ENCODE measurements at regions not wholly inside any gene's neighbourhood (a gene's known extent, or its start where the extent isn't known, plus 50 kb on each side); places are given as distances from the start of the nearest gene placed in this dataset.

GRCh38 chr5:5983261-5983980, 394.9 kb downstream of the MED10 start:
- no peak for DNase-seq

GRCh38 chr5:5981562-5981961, 396.8 kb downstream of the MED10 start:
- no peak for DNase-seq

- no peak for DNase-seq
Measured at GRCh38 chr5:5980538-5980895, 397.8 kb downstream of the MED10 start.

- DNase-seq, result no peak
Measured at GRCh38 chr5:5979761-5980537, 398.4 kb downstream of the MED10 start.

GRCh38 chr5:5979377-5979760, 399.0 kb downstream of the MED10 start:
- DNase-seq, result no peak

GRCh38 chr5:5978501-5979376, 399.6 kb downstream of the MED10 start:
- DNase-seq, result no peak

- no peak for DNase-seq
Measured at GRCh38 chr5:5971203-5971602, 407.1 kb downstream of the MED10 start.

- DNase-seq, result no peak
Measured at GRCh38 chr5:5969942-5970483, 408.3 kb downstream of the MED10 start.

GRCh38 chr5:5968981-5969380, 409.4 kb downstream of the MED10 start:
- no peak for DNase-seq

- no peak for DNase-seq
Measured at GRCh38 chr5:5967944-5968343, 410.4 kb downstream of the MED10 start.

GRCh38 chr5:5967373-5967772, 411.0 kb downstream of the MED10 start:
- no peak for DNase-seq

GRCh38 chr5:5965132-5965531, 413.2 kb downstream of the MED10 start:
- DNase-seq, result no peak

- no peak for DNase-seq
Measured at GRCh38 chr5:5964347-5964746, 414.0 kb downstream of the MED10 start.

- DNase-seq, result no peak
Measured at GRCh38 chr5:5957737-5958136, 420.6 kb downstream of the MED10 start.

GRCh38 chr5:5954275-5954598, 424.1 kb downstream of the MED10 start:
- no peak for DNase-seq

GRCh38 chr5:5953584-5954274, 424.6 kb downstream of the MED10 start:
- DNase-seq, result no peak

GRCh38 chr5:5951953-5952352, 426.4 kb downstream of the MED10 start:
- DNase-seq, result no peak

- no peak for DNase-seq
Measured at GRCh38 chr5:5950658-5951057, 427.7 kb downstream of the MED10 start.

- no peak for DNase-seq
Measured at GRCh38 chr5:5941486-5941885, 436.9 kb downstream of the MED10 start.

- no peak for DNase-seq
Measured at GRCh38 chr5:5939759-5940370, 438.5 kb downstream of the MED10 start.

- DNase-seq, result no peak
Measured at GRCh38 chr5:5933651-5934050, 444.7 kb downstream of the MED10 start.

GRCh38 chr5:5932824-5933223, 445.5 kb downstream of the MED10 start:
- no peak for DNase-seq
